KG1 (cell line): ENCODE measurements at regions not wholly inside any gene's neighbourhood (a gene's known extent, or its start where the extent isn't known, plus 50 kb on each side); places are given as distances from the start of the nearest gene placed in this dataset.
"Not testable (repeated sequence)": the region's sequence is repeated elsewhere in the genome, so short reads cannot be mapped to it uniquely, and the experiment has no call there.

ENCODE experiments used
- DNase-seq: peaks from one replicate; lab custom pipeline; 2025; lab: John Stamatoyannopoulos, UW

GRCh38 chr6:92521553-92521952, 897.8 kb downstream of the EPHA7 start:
- no peak for DNase-seq

- DNase-seq = no peak
Observed at GRCh38 chr6:92510137-92510536, 909.2 kb downstream of the EPHA7 start.

- DNase-seq = no peak
Observed at GRCh38 chr6:92507552-92507951, 911.8 kb downstream of the EPHA7 start.

GRCh38 chr6:92504509-92504908, 914.9 kb downstream of the EPHA7 start:
- DNase-seq = no peak

GRCh38 chr6:92497281-92497680, 922.1 kb downstream of the EPHA7 start:
- DNase-seq = no peak

GRCh38 chr6:92496527-92496926, 922.8 kb downstream of the EPHA7 start:
- DNase-seq = no peak

GRCh38 chr6:92495242-92495641, 924.1 kb downstream of the EPHA7 start:
- DNase-seq = no peak

- DNase-seq = no peak
Observed at GRCh38 chr6:92485487-92485886, 933.9 kb downstream of the EPHA7 start.

GRCh38 chr6:92479831-92480230, 939.5 kb downstream of the EPHA7 start:
- no peak for DNase-seq

GRCh38 chr6:92473056-92473455, 946.3 kb downstream of the EPHA7 start:
- DNase-seq = no peak

GRCh38 chr6:92469186-92469828, 950.1 kb downstream of the EPHA7 start:
- no peak for DNase-seq

- no peak for DNase-seq
Observed at GRCh38 chr6:92468066-92468465, 951.3 kb downstream of the EPHA7 start.

- no peak for DNase-seq
Observed at GRCh38 chr6:92460133-92460532, 959.2 kb downstream of the EPHA7 start.

GRCh38 chr6:92459606-92460005, 959.8 kb downstream of the EPHA7 start:
- DNase-seq = no peak

GRCh38 chr6:92446052-92446451, 973.3 kb downstream of the EPHA7 start:
- no peak for DNase-seq

GRCh38 chr6:92433911-92434310, 985.4 kb downstream of the EPHA7 start:
- DNase-seq = no peak

GRCh38 chr6:92431502-92431901, 987.9 kb downstream of the EPHA7 start:
- DNase-seq = no peak

GRCh38 chr6:92428448-92428847, 990.9 kb downstream of the EPHA7 start:
- no peak for DNase-seq

- DNase-seq = no peak
Observed at GRCh38 chr6:92427453-92427852, 991.9 kb downstream of the EPHA7 start.

- no peak for DNase-seq
Observed at GRCh38 chr6:92415656-92416055, 1003.7 kb downstream of the EPHA7 start.

GRCh38 chr6:92408350-92408749, 1011.0 kb downstream of the EPHA7 start:
- DNase-seq = no peak

- no peak for DNase-seq
Observed at GRCh38 chr6:92404281-92404680, 1015.1 kb downstream of the EPHA7 start.

- no peak for DNase-seq
Observed at GRCh38 chr6:92399911-92400310, 1019.4 kb downstream of the EPHA7 start.

GRCh38 chr6:92388706-92389105, 1030.7 kb downstream of the EPHA7 start:
- not testable (repeated sequence) for DNase-seq
